Heart right ventricle (tissue), 16 donors: ENCODE measurements at regions not wholly inside any gene's neighbourhood (a gene's known extent, or its start where the extent isn't known, plus 50 kb on each side); places are given as distances from the start of the nearest gene placed in this dataset.

Experiments
- ATAC-seq, 8 donors: fragments of 200-7000 bp; cut with Tn5 transposase; one replicate each; pipeline ENCODE4 v1.9.1; 2020; ENCODE audit warnings: mild to moderate bottlenecking in 8 of 8, moderate library complexity in 8 of 8, moderate number of reproducible peaks in 1 of 8
- DNase-seq, 2 donors: peaks; one replicate each; pipeline ENCODE4 v3.0.0-alpha.2; 2020
- H3K27ac ChIP-seq, 10 donors: fragments of 200-600 bp; sonication (generic) in 2 of 10; one replicate each; pipeline versions ENCODE4 v1.5.0 to v1.8.0; 2020 to 2022; ENCODE audit warnings: mild to moderate bottlenecking in 3 of 10
- H3K27me3 ChIP-seq, 7 donors: fragments of 200-600 bp; one replicate each; pipeline ENCODE4 v1.8.0; 2021 to 2022; ENCODE audit warnings: mild to moderate bottlenecking in 2 of 7
- H3K36me3 ChIP-seq, 9 donors: fragments of 200-600 bp; sonication (generic) in 1 of 9; one replicate each; pipeline versions ENCODE4 v1.5.0 to v1.8.0; 2020 to 2022; ENCODE audit warnings: mild to moderate bottlenecking in 2 of 9
- H3K4me1 ChIP-seq, 9 donors: fragments of 200-600 bp; sonication (generic) in 1 of 9; one replicate each; pipeline versions ENCODE4 v1.5.0 to v1.8.0; 2020 to 2022; ENCODE audit warnings: mild to moderate bottlenecking in 4 of 9
- H3K4me3 ChIP-seq, 10 donors: fragments of 200-600 bp; sonication (generic) in 2 of 10; one replicate each; pipeline versions ENCODE4 v1.5.0 to v1.8.0; 2020 to 2022; ENCODE audit warnings: mild to moderate bottlenecking in 7 of 10, moderate library complexity in 2 of 10
- H3K9me3 ChIP-seq, 11 donors: fragments of 200-600 bp in 10 of 11; sonication (generic) in 2 of 11; one replicate each; pipeline versions ENCODE4 v1.5.0 to v1.8.0; 2013 to 2022; ENCODE audit warnings: mild to moderate bottlenecking in 2 of 11, control low read depth in 1 of 11, moderate library complexity in 1 of 11
- CTCF ChIP-seq, 9 donors: fragments of 200-600 bp; sonication (generic) in 2 of 9; IDR thresholded peaks; one replicate each; pipeline versions ENCODE4 v1.5.0 to v1.8.0; 2021 to 2022; ENCODE audit warnings: antibody characterized with exemption in 9 of 9, mild to moderate bottlenecking in 5 of 9, moderate library complexity in 1 of 9
- WGBS, 2 donors: extraction: QIAGEN DNeasy Blood & Tissue Kit; methylation state at CpG; one replicate each; pipeline ENCODE4 v1.1.7; 2013; ENCODE audit warnings: inconsistent platforms in 1 of 2; 5-methylcytosine and 5-hydroxymethylcytosine counted together
- intact Hi-C, 10 donors: fragments of 100-400 bp; cut with DNase I; formaldehyde crosslinking; loops; one replicate each; pipeline versions ENCODE4 v1.11.1 to v1.14.2; 2022
- donor health status: Arrhythmogenic right ventricular cardiomyopathy.
- donor health status: ischemic (EF 13 %, LVEDD 7.1; RV severe dilation, severe dysfunction).
- donor health status: healthy with polysubstance abuse.
- donor health status: DM: no; HTN: yes; CAD: no.
- donor health status: DM: no; HTN: no; CAD: no.
- donor health status: ischemic (EF 25% LVEDD 6.9; RV normal size, moderate dysfunction).
- donor health status: ischemic (EF 25% LVEDD 5.7; RV mildly dilated, moderate dysfunction).
- donor health status: healthy.
- donor health status: DM: yes; HTN: yes; CAD: no.
- donor health status: Ischemic cardiomyopathy.
- donor health status: ischemic (EF 35%, LVEDD 5.7; RV mildly dilated, moderate dysfunction).
- donor health status: nonischemic (EF 11% LVEDD 7.7; RV severe dilation, severe dysfunction).
- donor health status: DM: yes; HTN: yes; CAD: no.
- donor health status: PGD.
- donor health status: ischemic (EF 29% LVEDD 5.4; RV normal size, mild dysfunction).
- donor health status: nonischemic (EF 23%, LVEDD 6.1; RV moderate dilation, normal function).

DNA sequence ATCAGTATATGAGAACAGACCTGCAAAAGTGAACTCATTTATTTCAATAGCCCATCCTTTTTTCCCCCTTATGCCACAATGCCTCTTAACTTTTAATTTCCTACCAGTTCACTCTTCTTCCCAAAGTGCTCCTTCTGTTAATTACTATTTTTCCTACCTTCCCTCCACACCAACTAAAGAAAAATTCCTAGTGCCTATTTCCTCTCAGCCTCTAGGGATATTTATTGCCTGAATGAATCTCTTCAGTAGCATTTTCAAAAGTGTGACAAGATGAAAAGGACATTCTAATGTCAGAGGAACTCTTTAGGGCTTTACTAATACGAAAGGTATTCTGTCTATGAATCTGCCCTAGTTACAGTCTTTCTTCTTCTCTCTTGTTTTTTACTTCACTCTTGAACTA is 181.1 kb upstream of the SPRY1 start:
- intact Hi-C loops, result no loop called here
- H3K36me3 ChIP-seq, result no peaks in the 10 kb centered on the region
- peaks cover 0 to 13% (median 0%) of the 10 kb centered on the region in 9 donors for H3K4me1 ChIP-seq
- ATAC-seq (peak in 1 of 8 donors; percentile 53), DNase-seq (no peak)
- TF ChIP-seq CTCF (IDR thresholded peaks at IDR 0.05), result no peak
- 88 to 96% methylated on average over 1 of the region's 1 CpG for WGBS, 2 donors
- no peak overlapping the region for H3K27ac ChIP-seq
- no peaks in the 10 kb centered on the region for H3K27me3 ChIP-seq
- H3K9me3 ChIP-seq, result no peaks in the 10 kb centered on the region
- H3K4me3 ChIP-seq, result no peak overlapping the region

DNA sequence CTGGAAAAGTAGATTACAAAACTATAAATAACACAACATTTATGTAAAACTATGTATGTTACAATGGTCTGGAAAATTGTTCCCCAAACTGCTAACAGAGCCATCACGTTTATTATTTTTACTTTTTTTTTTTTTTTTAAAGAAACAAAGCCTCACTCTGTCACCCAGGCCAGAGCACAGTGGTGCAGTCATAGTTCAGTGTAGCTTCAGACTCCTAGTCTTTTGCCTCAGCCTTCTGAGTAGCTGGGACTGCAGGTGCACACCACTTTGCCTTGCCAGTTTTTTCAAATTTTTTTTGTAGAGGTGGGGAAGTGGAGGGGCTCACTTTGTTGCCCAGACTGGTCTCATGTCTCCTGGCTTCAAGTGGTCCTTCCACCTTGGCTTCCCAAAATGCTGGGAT is 180.1 kb upstream of the SPRY1 start:
- intact Hi-C loops, result no loop called here
- ATAC-seq, result no peak
- no peak overlapping the region for H3K27ac ChIP-seq
- no peaks in the 10 kb centered on the region for H3K36me3 ChIP-seq
- H3K4me3 ChIP-seq, result no peak overlapping the region
- H3K4me1 ChIP-seq, result peaks cover 0 to 13% (median 0%) of the 10 kb centered on the region in 9 donors
- no peak for DNase-seq
- H3K27me3 ChIP-seq, result no peaks in the 10 kb centered on the region
- H3K9me3 ChIP-seq, result no peaks in the 10 kb centered on the region
- 22 to 32% methylated on average over 1 of the region's 1 CpG for WGBS, 2 donors
- no peak for TF ChIP-seq CTCF (IDR thresholded peaks at IDR 0.05)

- no peak for TF ChIP-seq CTCF (IDR thresholded peaks at IDR 0.05)
- Histone ChIP-seq H3K27ac (no peak overlapping the region), H3K36me3 (no peaks in the 10 kb centered on the region), H3K9me3 (no peaks in the 10 kb centered on the region), H3K27me3 (no peaks in the 10 kb centered on the region), H3K4me1 (peaks cover 0 to 13% (median 0%) of the 10 kb centered on the region in 9 donors), H3K4me3 (no peak overlapping the region)
- intact Hi-C loops, result no loop called here
- ATAC-seq (no peak), DNase-seq (no peak)
These were observed 179.6 kb upstream of the SPRY1 start for GRCh38 chr4:123216946-123217345.

GRCh38 chr4:123217664-123218063 is 178.9 kb upstream of the SPRY1 start:
- intact Hi-C loops, result no loop called here
- peaks cover 0 to 13% (median 0%) of the 10 kb centered on the region in 9 donors for H3K4me1 ChIP-seq
- 33 to 58% methylated on average over 2 of the region's 2 CpGs for WGBS, 2 donors
- DNase-seq, result no peak
- no peaks in the 10 kb centered on the region for H3K9me3 ChIP-seq
- no peaks in the 10 kb centered on the region for H3K36me3 ChIP-seq
- ATAC-seq, result no peak
- no peak overlapping the region for H3K4me3 ChIP-seq
- H3K27me3 ChIP-seq, result no peaks in the 10 kb centered on the region
- no peak for TF ChIP-seq CTCF (IDR thresholded peaks at IDR 0.05)
- no peak overlapping the region for H3K27ac ChIP-seq

- WGBS, 2 donors, result 92 to 97% methylated on average over 4 of the region's 4 CpGs
- H3K4me3 ChIP-seq, result no peak overlapping the region
- no peaks in the 10 kb centered on the region for H3K27me3 ChIP-seq
- H3K36me3 ChIP-seq, result no peaks in the 10 kb centered on the region
- ATAC-seq (no peak), DNase-seq (no peak)
- no peak for TF ChIP-seq CTCF (IDR thresholded peaks at IDR 0.05)
- H3K9me3 ChIP-seq, result peaks cover 0 to 3% (median 0%) of the 10 kb centered on the region in 11 donors
- intact Hi-C loops, result no loop called here
- H3K4me1 ChIP-seq, result peaks cover 0 to 13% (median 0%) of the 10 kb centered on the region in 9 donors
- H3K27ac ChIP-seq, result no peak overlapping the region
These were observed 177.6 kb upstream of the SPRY1 start for GRCh38 chr4:123218981-123219380.
